Coronary artery (tissue), 2 donors: ENCODE measurements at regions not wholly inside any gene's neighbourhood (a gene's known extent, or its start where the extent isn't known, plus 50 kb on each side); places are given as distances from the start of the nearest gene placed in this dataset.

ENCODE experiments used
- DNase-seq: peaks from one replicate; pipeline ENCODE4 v3.0.0-alpha.2; 2017; ENCODE audit warnings: low spot score
- H3K27ac ChIP-seq, 2 donors: fragments of 200-600 bp; sonication (generic); one replicate each; pipeline ENCODE4 v1.5.1; 2016 to 2019
- H3K4me3 ChIP-seq: fragments of 200-600 bp; sonication (generic); 2 replicates; pipeline ENCODE4 v1.5.1; 2016; ENCODE audit warnings: mild to moderate bottlenecking, moderate library complexity
- TF ChIP-seq, protein P1 (sequence below): fragments of 200-600 bp; sonication (generic); IDR thresholded peaks from one replicate; pipeline ENCODE4 v1.5.1; 2019; ENCODE audit warnings: antibody characterized with exemption

DNA sequence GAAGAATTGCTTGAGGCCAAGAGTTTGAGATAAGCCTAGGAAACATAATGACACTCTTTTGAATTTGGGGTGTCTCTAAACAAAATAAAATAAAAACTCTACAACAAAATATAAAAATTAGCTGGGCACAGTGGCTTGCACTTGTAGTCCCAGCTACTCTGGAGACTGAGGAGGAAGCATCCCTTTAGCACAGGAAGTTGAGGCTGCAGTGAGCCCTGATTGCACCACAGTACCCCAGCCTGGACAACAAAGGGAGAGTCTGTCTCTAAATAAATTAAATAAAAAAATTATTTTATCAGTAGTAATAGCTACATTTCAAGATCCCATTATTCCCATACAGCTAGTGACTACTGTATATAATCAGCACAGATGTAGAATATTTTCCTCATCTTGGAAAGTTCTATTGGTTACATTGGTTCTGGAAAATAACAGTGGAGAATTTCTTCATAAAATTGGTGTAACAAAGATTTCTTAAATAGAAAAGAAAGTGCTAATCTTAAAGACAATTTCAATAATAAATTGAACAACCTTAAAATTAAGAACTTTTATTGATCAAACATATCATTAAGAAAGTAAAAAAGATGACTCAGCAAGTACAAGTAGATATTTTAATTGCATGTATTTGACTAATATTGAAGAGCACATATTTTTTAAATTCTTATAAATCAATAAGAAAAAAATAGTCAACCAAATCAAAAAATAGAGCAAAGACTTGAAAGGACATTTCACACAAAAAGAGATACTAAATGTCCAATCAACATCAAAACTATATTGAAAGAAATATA lies 90.4 kb upstream of the KYNU start:
- DNase-seq: no peak
- H3K27ac ChIP-seq: no peak overlapping the region

DNA sequence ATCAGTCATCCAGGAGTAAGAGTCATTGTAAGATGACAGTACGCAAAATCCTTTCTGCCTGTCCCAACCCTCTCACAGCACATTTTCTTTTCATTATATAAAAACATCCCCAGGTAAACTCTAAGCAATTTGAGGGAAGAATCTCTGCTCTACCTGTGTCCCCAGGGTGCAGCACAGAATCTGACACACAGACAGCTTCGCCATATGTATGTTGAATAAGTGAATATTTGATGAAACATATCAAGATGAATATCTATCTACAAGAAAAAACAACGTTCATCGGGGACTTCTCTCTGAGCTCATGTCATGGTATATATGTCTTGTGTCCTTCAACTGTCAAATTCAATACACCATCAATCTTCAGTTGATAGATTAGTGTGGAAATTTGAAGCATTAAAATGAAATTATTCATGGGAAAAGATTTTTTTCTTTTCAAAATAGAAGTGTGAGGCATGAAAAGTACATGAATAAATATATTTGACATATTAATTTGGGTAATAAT lies 94.5 kb upstream of the KYNU start:
- Histone ChIP-seq H3K4me3 (no peak overlapping the region), H3K27ac (no peak overlapping the region)
- TF ChIP-seq, protein P1, sequence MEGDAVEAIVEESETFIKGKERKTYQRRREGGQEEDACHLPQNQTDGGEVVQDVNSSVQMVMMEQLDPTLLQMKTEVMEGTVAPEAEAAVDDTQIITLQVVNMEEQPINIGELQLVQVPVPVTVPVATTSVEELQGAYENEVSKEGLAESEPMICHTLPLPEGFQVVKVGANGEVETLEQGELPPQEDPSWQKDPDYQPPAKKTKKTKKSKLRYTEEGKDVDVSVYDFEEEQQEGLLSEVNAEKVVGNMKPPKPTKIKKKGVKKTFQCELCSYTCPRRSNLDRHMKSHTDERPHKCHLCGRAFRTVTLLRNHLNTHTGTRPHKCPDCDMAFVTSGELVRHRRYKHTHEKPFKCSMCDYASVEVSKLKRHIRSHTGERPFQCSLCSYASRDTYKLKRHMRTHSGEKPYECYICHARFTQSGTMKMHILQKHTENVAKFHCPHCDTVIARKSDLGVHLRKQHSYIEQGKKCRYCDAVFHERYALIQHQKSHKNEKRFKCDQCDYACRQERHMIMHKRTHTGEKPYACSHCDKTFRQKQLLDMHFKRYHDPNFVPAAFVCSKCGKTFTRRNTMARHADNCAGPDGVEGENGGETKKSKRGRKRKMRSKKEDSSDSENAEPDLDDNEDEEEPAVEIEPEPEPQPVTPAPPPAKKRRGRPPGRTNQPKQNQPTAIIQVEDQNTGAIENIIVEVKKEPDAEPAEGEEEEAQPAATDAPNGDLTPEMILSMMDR: no peak
- no peak for DNase-seq

More for the DNA sequence above, 90.4 kb upstream of the KYNU start:
- TF ChIP-seq, protein P1: no peak
- no peak overlapping the region for H3K4me3 ChIP-seq

DNA sequence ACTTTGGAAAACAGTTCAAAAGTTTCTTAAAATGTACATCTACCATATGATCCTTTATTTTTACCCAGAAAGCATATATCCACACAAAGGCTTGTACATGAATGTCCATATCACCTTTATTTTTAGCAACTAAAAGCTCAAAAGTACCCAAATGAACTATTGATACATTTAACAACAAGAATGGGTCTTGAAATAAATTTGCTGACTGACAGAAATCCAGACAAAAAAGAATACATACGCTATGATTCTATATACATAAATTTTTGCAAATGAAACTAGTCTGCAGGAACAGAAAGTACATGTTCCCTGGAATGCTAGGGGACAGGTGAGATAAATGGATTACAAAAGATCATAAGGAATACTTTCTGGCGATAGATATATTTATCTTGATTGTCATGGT lies 96.3 kb upstream of the KYNU start:
- no peak for DNase-seq
- Histone ChIP-seq H3K4me3 (no peak overlapping the region), H3K27ac (no peak overlapping the region)
- TF ChIP-seq, protein P1: no peak

DNA sequence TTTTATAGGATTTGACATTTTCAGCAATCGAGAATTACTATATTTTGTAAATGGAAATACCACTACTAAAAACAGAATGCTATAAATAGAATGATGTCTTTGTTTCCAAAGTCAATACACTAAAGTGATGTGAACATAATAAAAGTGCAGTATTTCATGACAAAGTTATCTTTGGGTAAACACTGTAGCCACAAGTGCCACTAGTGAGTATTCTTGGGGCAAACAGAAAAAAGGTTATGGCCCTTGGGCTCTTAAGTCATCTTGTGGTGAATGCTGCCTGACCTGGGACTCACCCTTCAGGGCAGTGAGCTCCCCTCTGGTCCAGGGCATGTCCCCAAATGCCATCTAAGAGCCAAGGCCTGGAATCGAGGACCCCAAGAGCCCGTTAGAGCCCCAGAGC lies 99.2 kb upstream of the KYNU start:
- TF ChIP-seq, protein P1: no peak

DNA sequence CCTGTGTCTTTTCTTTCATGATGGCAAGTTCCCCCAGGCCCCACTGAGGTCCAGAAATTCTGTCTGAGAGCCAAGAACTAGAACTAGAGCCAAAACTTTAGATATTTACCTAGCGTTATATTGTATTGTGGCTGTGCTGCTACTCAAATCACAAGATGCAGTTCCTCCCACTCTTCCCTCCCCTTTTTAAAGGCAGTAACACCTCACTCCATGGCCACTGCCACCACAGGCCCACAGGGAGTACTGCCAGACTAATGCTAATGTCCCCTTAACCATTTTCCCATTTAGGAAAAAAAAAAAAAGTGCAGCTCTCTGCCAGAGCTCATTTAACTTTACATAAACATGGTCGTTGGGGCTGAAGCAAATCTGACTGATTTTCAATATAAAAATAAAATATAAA lies 99.7 kb upstream of the KYNU start:
- Histone ChIP-seq H3K27ac (no peak overlapping the region), H3K4me3 (no peak overlapping the region)
- DNase-seq: no peak
- TF ChIP-seq, protein P1: no peak

More for the DNA sequence above, 99.2 kb upstream of the KYNU start:
- no peak overlapping the region for H3K27ac ChIP-seq
- H3K4me3 ChIP-seq: no peak overlapping the region
- no peak for DNase-seq

DNA sequence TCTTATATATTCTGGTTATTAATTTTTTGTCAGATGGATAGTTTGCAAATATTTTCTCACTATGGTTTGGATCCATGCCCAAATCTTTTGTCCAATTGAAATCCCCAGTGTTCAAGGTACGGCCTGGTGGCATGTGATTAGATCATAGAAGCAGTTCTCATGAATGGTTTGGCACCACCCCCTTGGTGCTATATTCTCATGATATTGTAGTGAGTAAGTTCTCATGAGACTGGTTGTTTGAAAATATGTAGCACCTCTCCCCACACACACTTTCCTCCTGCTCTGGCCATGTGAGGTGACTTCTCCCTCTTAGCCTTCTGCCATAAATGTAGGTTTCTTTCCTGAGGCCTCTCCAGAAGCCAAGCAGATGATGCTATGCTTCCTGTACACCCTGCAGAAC lies 107.7 kb upstream of the KYNU start:
- TF ChIP-seq, protein P1: no peak
- no peak for DNase-seq
- H3K4me3 ChIP-seq: no peak overlapping the region
- no peak overlapping the region for H3K27ac ChIP-seq

DNA sequence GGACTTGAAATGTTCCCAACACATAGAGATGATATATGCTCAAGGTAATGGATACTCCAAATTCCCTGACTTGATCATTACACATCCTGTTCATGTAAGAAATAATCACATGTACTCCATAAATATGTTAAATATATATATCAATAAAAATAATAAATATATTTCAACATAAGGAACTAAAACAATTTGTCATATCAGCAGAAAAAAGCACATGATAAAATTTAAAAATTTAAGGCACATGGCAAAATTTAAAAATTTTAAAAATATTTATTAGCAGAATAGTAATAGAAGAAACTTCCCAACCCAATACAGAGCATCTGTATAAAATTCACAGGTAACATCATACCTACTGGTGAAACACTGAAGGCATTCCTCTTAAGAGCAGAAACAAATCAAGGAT lies 109.6 kb upstream of the KYNU start:
- Histone ChIP-seq H3K4me3 (no peak overlapping the region), H3K27ac (no peak overlapping the region)
- TF ChIP-seq, protein P1: no peak
- DNase-seq: no peak
